K562 (cell line): ENCODE measurements at regions not wholly inside any gene's neighbourhood (a gene's known extent, or its start where the extent isn't known, plus 50 kb on each side); places are given as distances from the start of the nearest gene placed in this dataset.

ENCODE experiments used
- ARID1B ChIP-seq: fragments of 450-650 bp; IDR thresholded peaks from 2 replicates; pipeline ENCODE4 v1.6.1; 2016; ENCODE audit warnings: antibody characterized with exemption, mild to moderate bottlenecking, inconsistent platforms
- BACH1 ChIP-seq: fragments of 200-800 bp; sonication (Bioruptor generic); IDR thresholded peaks from 2 replicates; pipeline ENCODE4 v1.6.1; 2016; ENCODE audit warnings: missing genetic modification characterization, missing compliant biosample characterization
- GATA2 ChIP-seq: sonication (generic); formaldehyde crosslinking; IDR thresholded peaks from 2 replicates; pipeline ENCODE4 v1.4.0; 2020; ENCODE audit warnings: mild to moderate bottlenecking, missing genetic modification reagents
- GATAD2A ChIP-seq: fragments of 450-650 bp; IDR thresholded peaks from 2 replicates; pipeline ENCODE4 v1.6.1; 2017
- HDAC8 ChIP-seq: fragments of 450-650 bp; IDR thresholded peaks from 2 replicates; pipeline ENCODE4 v1.6.1; 2016; ENCODE audit warnings: mild to moderate bottlenecking, missing genetic modification characterization, moderate library complexity, missing compliant biosample characterization
- MAZ ChIP-seq, 2 experiments: fragments of 450-650 bp in 1 of 2; sonication (generic) in 1 of 2; formaldehyde crosslinking; IDR thresholded peaks in 1 of 2; conservative IDR thresholded peaks in 1 of 2; 2 replicates each; pipeline versions ENCODE4 v1.4.0 to v1.5.0; 2020; ENCODE audit warnings: mild to moderate bottlenecking in 1 of 2, missing genetic modification reagents in 1 of 2
- MNT ChIP-seq, 2 experiments: fragments of 450-650 bp; conservative IDR thresholded peaks; 2 replicates each; pipeline ENCODE4 v1.6.1; 2017; ENCODE audit warnings: mild to moderate bottlenecking in 2 of 2, moderate library complexity in 2 of 2
- MYC ChIP-seq, 2 experiments: fragments of 250-450 bp in 1 of 2; sonication (Bioruptor Pico) in 1 of 2; IDR thresholded peaks; 2 replicates each; pipeline versions ENCODE4 v1.5.1 to v1.6.1; 2012 to 2021; ENCODE audit warnings: low read depth in 2 of 2, borderline replicate concordance in 1 of 2, improper control_type of control experiment in 1 of 2, low read length in 1 of 2, mild to moderate bottlenecking in 1 of 2, moderate library complexity in 1 of 2
- MYNN ChIP-seq, 2 experiments: sonication (generic); formaldehyde crosslinking in 1 of 2; IDR thresholded peaks; 2 replicates each; pipeline versions ENCODE4 v1.5.0 to v1.6.1; 2016 to 2020; ENCODE audit warnings: antibody characterized with exemption in 1 of 2, missing genetic modification reagents in 1 of 2
- NBN ChIP-seq: fragments of 450-650 bp; IDR thresholded peaks from 2 replicates; pipeline ENCODE4 v1.6.1; 2016; ENCODE audit warnings: low read depth, mild to moderate bottlenecking
- NR1H2 ChIP-seq: sonication (generic); formaldehyde crosslinking; IDR thresholded peaks from 2 replicates; pipeline ENCODE4 v1.4.0; 2020; ENCODE audit warnings: mild to moderate bottlenecking, missing genetic modification reagents
- PHF8 ChIP-seq: fragments of 200-600 bp; sonication (generic); IDR thresholded peaks from 2 replicates; pipeline ENCODE4 v1.6.1; 2012; ENCODE audit warnings: mixed run types, mild to moderate bottlenecking, inconsistent platforms, low read length, moderate library complexity, borderline replicate concordance
- PRDM10 ChIP-seq: fragments of 450-650 bp; IDR thresholded peaks from 2 replicates; pipeline ENCODE4 v1.6.1; 2018; ENCODE audit not compliant: partially characterized antibody
- RAD21 ChIP-seq, 2 experiments: fragments of 250-450 bp in 1 of 2; fragments of 450-650 bp in 1 of 2; sonication (Bioruptor Pico) in 1 of 2; formaldehyde crosslinking in 1 of 2; IDR thresholded peaks in 1 of 2; conservative IDR thresholded peaks in 1 of 2; 2 replicates each; pipeline versions ENCODE4 v1.4.0 to v1.8.0; 2020 to 2022; ENCODE audit warnings: mild to moderate bottlenecking in 2 of 2, moderate library complexity in 1 of 2
- RBM39 ChIP-seq: fragments of 200-400 bp; formaldehyde crosslinking; optimal IDR thresholded peaks from 2 replicates; pipeline ENCODE3; 2018; ENCODE audit warnings: low read depth, low read length
- RNF2 ChIP-seq: sonication (generic); IDR thresholded peaks from 2 replicates; pipeline ENCODE4 v1.6.1; 2016
- SOX6 ChIP-seq: fragments of 450-650 bp; IDR thresholded peaks from 2 replicates; pipeline ENCODE4 v1.6.1; 2014; ENCODE audit warnings: mild to moderate bottlenecking
- STAT5B ChIP-seq: fragments of 250-450 bp; sonication (Bioruptor Pico); IDR thresholded peaks from 2 replicates; pipeline ENCODE4 v1.8.0; 2021; ENCODE audit warnings: mild to moderate bottlenecking, inconsistent platforms
- TAL1 ChIP-seq: fragments of 450-650 bp; IDR thresholded peaks from 2 replicates; pipeline ENCODE4 v1.6.1; 2016; ENCODE audit warnings: mild to moderate bottlenecking
- TOE1 ChIP-seq, 2 experiments: fragments of 450-650 bp in 1 of 2; sonication (generic) in 1 of 2; formaldehyde crosslinking in 1 of 2; IDR thresholded peaks; 2 replicates each; pipeline versions ENCODE4 v1.7.1 to v1.8.0; 2016 to 2022; ENCODE audit warnings: borderline replicate concordance in 2 of 2, mild to moderate bottlenecking in 2 of 2, antibody characterized with exemption in 1 of 2, inconsistent platforms in 1 of 2, low read depth in 1 of 2, missing genetic modification reagents in 1 of 2, moderate library complexity in 1 of 2
- ZNF511 ChIP-seq: sonication (generic); formaldehyde crosslinking; IDR thresholded peaks from 2 replicates; pipeline ENCODE4 v1.8.0; 2022; ENCODE audit warnings: mild to moderate bottlenecking, missing genetic modification reagents
- ZNF583 ChIP-seq: fragments of 250-450 bp; sonication (Bioruptor Pico); IDR thresholded peaks from 2 replicates; pipeline ENCODE4 v1.4.0; 2020
- ZNF766 ChIP-seq: fragments of 200-800 bp; sonication (Bioruptor generic); conservative IDR thresholded peaks from 2 replicates; pipeline ENCODE4 v1.6.1; 2016; ENCODE audit warnings: missing genetic modification characterization, missing compliant biosample characterization

DNA sequence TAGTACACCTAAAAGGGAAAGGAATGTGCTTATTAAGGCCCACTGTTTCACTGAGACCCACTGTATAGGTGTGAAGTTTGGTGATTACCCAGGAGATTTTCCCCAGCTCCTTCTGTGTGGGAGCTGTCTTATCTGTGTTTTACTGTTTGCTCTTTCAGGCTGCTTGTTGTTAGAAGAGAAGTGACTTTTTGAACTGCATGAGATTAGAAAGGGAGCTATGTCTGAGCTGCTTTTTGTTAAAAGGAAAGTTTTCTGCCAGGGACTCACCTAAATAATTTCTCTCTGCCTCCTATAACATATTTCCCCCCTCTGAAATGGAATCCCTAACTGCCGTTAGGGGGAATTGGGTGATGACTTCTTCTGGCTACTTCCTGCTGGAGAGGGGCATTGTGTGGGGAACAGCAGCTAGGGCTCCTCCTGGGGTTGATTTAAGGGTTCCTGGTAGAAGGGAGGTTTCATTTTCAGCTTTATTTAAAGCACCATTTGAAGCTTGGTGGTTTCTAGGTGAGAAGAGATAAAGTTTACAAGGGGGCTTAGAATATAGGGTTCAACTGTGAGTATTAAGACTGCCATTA is 77.1 kb upstream of the ATP11B start (continued):
- peak; percentile 98 for TF ChIP-seq PRDM10
- TF ChIP-seq RAD21 (CRISPR knock-in tag; conservative IDR thresholded peaks at IDR 0.05 in 1 of 2, IDR thresholded peaks at IDR 0.05 in 1 of 2) = peak in 1 of 2 experiments; percentile 11; a peak in 2 of 4 replicates
- peak; percentile 65; the same call in 1 of the 2 replicates for TF ChIP-seq BACH1 (tag)
- no peak for TF ChIP-seq NR1H2 (CRISPR knock-in tag)
- TF ChIP-seq HDAC8 (tag) = no peak
- TF ChIP-seq TOE1 (IDR thresholded peaks at IDR 0.05; ENCODE audit: borderline replicate concordance) = peak; percentile 38; the same call in 1 of the 2 replicates
- TF ChIP-seq TOE1 (CRISPR knock-in tag; IDR thresholded peaks at IDR 0.05; ENCODE audit: borderline replicate concordance, low read depth) = no peak
- no peak for TF ChIP-seq RBM39
- TF ChIP-seq SOX6 = peak; percentile 83
- no peak for TF ChIP-seq MYC (IDR thresholded peaks at IDR 0.05; ENCODE audit: low read depth, low read length)
- no peak for TF ChIP-seq MYC (CRISPR knock-in tag; IDR thresholded peaks at IDR 0.05; ENCODE audit: borderline replicate concordance, low read depth)
- peak; percentile 73 for TF ChIP-seq TAL1
- no peak for TF ChIP-seq STAT5B (CRISPR knock-in tag)
- peak; percentile 45; the same call in 1 of the 2 replicates for TF ChIP-seq RNF2
- TF ChIP-seq NBN = peak; percentile 81; the same call in 1 of the 2 replicates
- 0 out of 2 replicates have a peak, but pooled peaks have one; percentile 10 for TF ChIP-seq MYNN (IDR thresholded peaks at IDR 0.05)
- no peak for TF ChIP-seq MYNN (CRISPR knock-in tag; IDR thresholded peaks at IDR 0.05)
- peak; percentile 37; the same call in 1 of the 2 replicates for TF ChIP-seq GATA2
- peak; percentile 89 for TF ChIP-seq GATAD2A
- TF ChIP-seq ZNF511 (CRISPR knock-in tag) = no peak
- peak; percentile 91 for TF ChIP-seq ARID1B
- TF ChIP-seq ZNF583 = no peak
- TF ChIP-seq PHF8 = peak; percentile 12; the same call in 1 of the 2 replicates
- peak in 1 of 2 experiments; percentile 47; a peak in 1 of 4 replicates for TF ChIP-seq MAZ (CRISPR knock-in tag; conservative IDR thresholded peaks at IDR 0.05 in 1 of 2, IDR thresholded peaks at IDR 0.05 in 1 of 2)
- no peak for TF ChIP-seq ZNF766 (CRISPR knock-in tag)
- TF ChIP-seq MNT (conservative IDR thresholded peaks at IDR 0.05) = peak in 1 of 2 experiments; percentile 43; a peak in 1 of 4 replicates
